Myocyte (in vitro differentiated cells): ENCODE measurements at regions not wholly inside any gene's neighbourhood (a gene's known extent, or its start where the extent isn't known, plus 50 kb on each side); places are given as distances from the start of the nearest gene placed in this dataset.
"Not testable (repeated sequence)": the region's sequence is repeated elsewhere in the genome, so short reads cannot be mapped to it uniquely, and the experiment has no call there.

Experiments
- DNase-seq: peaks from one replicate; pipeline ENCODE4 v3.0.0-alpha.2; 2012; ENCODE audit warnings: low read depth

DNA sequence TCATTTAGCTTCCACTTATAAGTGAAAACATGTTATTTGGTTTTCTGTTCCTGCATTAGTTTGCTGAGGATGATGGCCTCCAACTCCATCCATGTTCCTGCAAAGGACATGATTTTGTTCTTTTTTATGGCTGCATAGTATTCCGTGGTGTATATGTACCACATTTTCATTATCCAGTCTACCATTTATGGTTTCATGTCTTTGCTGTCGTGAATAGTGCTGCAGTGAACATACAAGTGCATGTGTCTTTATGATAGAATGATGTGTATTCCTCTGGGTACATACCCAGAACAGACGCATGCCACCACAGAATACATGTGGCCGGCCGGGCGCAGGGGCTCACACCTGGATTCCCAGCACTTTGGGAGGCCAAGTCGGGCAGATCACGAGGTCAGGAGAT, 247.7 kb upstream of the SULF2 start:
- DNase-seq, result not testable (repeated sequence)

- DNase-seq, result no peak
Measured at GRCh38 chr20:48031122-48031521, 245.8 kb upstream of the SULF2 start.

DNA sequence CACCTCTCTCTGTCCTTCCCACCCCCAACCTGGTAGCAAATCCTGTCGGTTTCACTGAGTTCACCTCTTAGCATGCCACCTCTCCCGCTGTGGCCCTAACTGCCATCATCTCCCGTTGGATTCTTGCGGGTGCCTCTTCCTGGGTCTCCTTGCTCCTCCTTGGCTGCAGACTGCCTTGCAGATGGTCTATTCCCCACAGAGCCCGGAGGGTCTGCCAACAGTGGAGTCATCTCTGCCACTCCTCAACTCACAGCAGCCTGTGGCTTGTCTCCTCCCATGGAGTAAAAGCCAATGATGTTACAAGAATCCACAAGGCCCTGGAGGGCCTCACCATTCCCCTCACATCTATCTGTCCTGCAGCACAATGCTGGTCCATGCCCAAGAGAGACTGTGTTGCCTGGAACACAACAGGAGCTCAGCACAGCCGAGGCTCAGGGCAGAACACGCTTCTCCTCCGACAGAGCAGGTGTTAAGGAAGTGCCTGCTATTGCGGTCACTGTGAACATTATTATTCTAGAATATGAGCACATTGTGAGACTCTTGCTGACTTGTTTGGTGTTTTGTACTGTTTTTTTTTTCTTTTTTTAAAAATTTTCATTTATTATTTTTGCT, 241.8 kb upstream of the SULF2 start:
- DNase-seq, result no peak

GRCh38 chr20:48025661-48026060, 240.4 kb upstream of the SULF2 start:
- no peak for DNase-seq

DNA sequence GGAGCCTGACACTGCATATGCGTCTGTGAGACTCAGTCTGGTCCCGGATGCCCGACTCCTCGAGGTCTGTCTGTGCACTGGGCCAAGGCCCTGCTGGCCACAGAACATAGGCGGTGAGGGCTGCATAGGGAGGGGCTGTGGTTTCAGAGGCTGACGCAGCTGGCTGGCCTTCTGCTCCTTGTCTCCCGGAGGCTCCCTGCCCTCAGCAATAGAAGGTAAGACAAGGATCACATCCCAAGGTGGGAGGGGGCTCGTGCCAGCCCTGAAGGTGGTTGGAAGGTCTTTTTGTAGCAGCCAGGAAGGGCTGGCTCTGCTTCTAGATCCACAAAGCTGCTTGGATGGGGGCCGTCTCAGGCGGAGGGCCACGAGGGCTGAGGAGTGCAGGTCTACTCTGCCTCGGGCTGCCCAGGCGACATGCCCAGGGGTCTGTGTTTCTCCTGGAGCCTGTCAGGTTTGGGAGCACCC, 239.8 kb upstream of the SULF2 start:
- peak; percentile 25 for DNase-seq

GRCh38 chr20:48024539-48024938, 239.3 kb upstream of the SULF2 start:
- DNase-seq, result no peak

GRCh38 chr20:48020696-48021095, 235.4 kb upstream of the SULF2 start:
- not testable (repeated sequence) for DNase-seq

DNA sequence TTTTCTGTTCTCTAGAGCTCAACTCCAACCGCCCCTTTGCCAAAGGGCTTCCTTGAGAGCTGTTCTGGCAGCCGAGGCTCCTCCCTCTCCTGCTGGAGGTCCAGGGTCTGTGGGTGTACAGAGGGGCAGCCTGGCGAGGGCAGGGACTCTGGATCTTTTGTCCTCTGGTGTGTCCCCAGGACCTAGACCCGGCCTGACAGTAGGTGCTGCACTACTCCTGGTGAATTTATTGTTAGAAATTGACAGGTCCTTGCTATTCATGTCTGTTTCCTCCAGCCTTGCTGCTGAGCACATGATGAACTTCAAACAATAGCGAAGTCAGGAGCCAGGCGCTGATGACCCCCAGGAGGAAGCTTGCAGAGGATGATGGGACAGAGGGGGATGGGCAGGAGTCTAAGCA, 234.7 kb upstream of the SULF2 start:
- no peak for DNase-seq

DNA sequence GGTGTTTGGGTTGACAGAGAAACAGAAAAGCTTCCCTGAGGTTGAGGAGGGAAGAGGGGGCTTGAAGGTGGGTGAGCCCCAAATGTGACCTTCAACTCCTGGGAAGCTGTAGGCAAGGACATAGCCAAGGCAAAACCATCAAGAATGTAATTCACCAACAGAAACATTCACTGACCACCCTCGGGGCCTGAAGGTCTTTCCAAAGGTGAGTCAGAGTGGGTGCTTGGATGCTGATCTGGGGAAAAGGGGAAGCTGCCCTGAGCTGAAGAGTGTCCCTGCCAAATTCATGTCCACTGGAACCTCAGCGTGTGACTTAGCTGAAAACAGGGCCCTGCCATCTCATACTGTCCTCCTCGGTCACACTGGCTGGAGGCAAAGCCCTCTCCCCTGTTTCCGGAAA, 234.2 kb upstream of the SULF2 start:
- no peak for DNase-seq

DNA sequence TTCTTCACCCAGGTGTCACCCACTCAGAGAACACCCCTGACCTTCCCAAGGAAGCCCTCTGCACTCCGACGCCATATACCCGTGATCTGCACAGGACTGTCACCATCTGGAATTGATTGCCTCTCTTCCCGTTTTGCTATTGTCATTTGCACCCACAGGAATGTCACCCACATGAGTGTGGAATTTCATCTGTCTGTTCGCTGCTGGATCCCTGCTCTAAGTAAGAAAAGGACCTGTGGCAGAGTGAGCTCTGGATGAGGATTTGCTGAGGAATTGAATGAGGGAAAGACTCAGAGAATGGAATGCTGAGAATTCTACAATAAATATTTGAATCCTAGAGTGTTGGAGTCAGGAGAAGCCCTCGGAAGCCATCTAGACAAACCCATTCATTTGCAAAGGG, 233.6 kb upstream of the SULF2 start:
- DNase-seq, result not testable (repeated sequence)

GRCh38 chr20:48017992-48018391, 232.7 kb upstream of the SULF2 start:
- no peak for DNase-seq

GRCh38 chr20:48017509-48017908, 232.2 kb upstream of the SULF2 start:
- DNase-seq, result no peak

GRCh38 chr20:48015943-48016723, 230.9 kb upstream of the SULF2 start:
- no peak for DNase-seq

GRCh38 chr20:48015141-48015910, 230.0 kb upstream of the SULF2 start:
- DNase-seq, result no peak

DNA sequence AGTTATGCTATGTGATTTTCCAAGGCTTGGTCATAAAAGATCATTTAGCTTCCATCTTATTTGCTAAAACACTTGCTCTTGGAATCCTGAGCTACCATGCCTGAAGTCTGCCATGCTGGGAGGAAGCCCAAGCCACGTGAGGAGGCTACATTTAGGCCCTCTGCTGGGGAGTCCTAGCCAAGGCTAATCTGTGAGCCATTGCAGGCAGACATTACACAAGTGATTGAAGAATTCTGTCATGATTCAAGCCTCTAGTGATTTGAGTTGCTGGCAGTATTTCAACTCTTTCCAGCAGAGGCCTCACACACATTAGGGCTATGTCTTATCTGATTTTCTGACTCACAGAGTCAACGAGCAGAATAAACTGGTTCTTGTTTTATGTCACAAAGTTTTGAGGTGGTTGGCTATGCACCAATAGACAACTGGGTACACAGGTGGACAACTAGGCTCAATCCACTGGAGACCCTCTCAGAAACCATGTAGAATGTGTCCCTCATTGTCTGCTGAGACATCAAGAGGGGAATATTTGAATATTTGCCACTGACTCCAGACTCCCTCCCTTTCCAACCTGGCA, 227.2 kb upstream of the SULF2 start:
- no peak for DNase-seq

GRCh38 chr20:48011025-48011424, 225.7 kb upstream of the SULF2 start:
- DNase-seq, result no peak

GRCh38 chr20:48010623-48011022, 225.3 kb upstream of the SULF2 start:
- DNase-seq, result no peak

GRCh38 chr20:48008850-48009515, 223.7 kb upstream of the SULF2 start:
- DNase-seq, result no peak

DNA sequence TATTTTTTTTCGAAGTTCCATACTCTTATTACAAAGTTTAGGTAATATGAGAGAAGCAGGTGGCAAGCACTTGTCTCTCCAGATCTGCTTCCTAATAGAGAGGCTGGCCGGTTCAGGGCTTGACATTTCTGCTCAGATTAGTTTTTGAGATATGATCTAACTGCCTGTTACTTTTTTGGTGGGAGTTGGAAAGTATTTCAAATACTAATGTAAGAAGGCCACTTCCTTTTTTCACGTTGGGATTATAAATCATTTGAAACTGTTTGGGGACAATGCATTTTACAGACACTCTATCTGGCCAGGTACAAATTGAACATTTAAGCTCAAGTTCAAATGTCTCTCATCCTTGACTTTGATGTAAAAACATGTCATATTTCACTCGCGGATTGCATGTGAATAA, 222.1 kb upstream of the SULF2 start:
- no peak for DNase-seq

GRCh38 chr20:48006036-48006833, 221.0 kb upstream of the SULF2 start:
- DNase-seq, result no peak
